A673 (cell line): ENCODE measurements at regions not wholly inside any gene's neighbourhood (a gene's known extent, or its start where the extent isn't known, plus 50 kb on each side); places are given as distances from the start of the nearest gene placed in this dataset.

Experiments
- BruUV-seq: library from RNA; stranded (reverse); fragments of 400-500 nt; replicated peaks from 2 replicates; lab custom pipeline; 2021; lab: Mats Ljungman, UMichigan
- CTCF ChIA-PET: fragments of 300-600 bp; sonication (Branson Sonifier 250); formaldehyde crosslinking; loops from one replicate; lab custom pipeline; 2022; ENCODE audit warnings: antibody characterized with exemption; lab: Charles Lee
- POLR2A ChIA-PET: fragments of 300-600 bp; sonication (Branson Sonifier 250); formaldehyde crosslinking; loops from one replicate; lab custom pipeline; 2022; ENCODE audit warnings: antibody characterized with exemption; ENCODE audit not compliant: low non-redundant PET; lab: Charles Lee
- DNase-seq: peaks from one replicate; pipeline ENCODE4 v3.0.0-alpha.2; 2015; ENCODE audit warnings: low spot score
- H3K27ac ChIP-seq: fragments of 200-600 bp; sonication (generic); 2 replicates; pipeline ENCODE4 v1.5.1; 2016; ENCODE audit warnings: mixed run types, low read depth, mild to moderate bottlenecking, mixed read lengths, antibody characterized with exemption, low read length; ENCODE audit not compliant: poor library complexity, severe bottlenecking
- H3K27me3 ChIP-seq: fragments of 200-600 bp; sonication (generic); replicated peaks from 2 replicates; pipeline ENCODE4 v1.6.1; 2017; ENCODE audit warnings: mixed run types, low read depth, mild to moderate bottlenecking, mixed read lengths, antibody characterized with exemption, low read length; ENCODE audit not compliant: insufficient read depth, poor library complexity
- H3K36me3 ChIP-seq: fragments of 200-600 bp; sonication (generic); 2 replicates; pipeline ENCODE4 v1.6.1; 2016; ENCODE audit warnings: mixed run types, mild to moderate bottlenecking, mixed read lengths, antibody characterized with exemption, low read length; ENCODE audit not compliant: insufficient read depth, poor library complexity, severe bottlenecking
- H3K4me1 ChIP-seq: fragments of 200-600 bp; sonication (generic); 2 replicates; pipeline ENCODE4 v1.6.1; 2017; ENCODE audit warnings: mixed run types, mild to moderate bottlenecking, mixed read lengths, antibody characterized with exemption, low read length; ENCODE audit not compliant: insufficient read depth, poor library complexity, severe bottlenecking
- H3K4me3 ChIP-seq: fragments of 200-600 bp; sonication (generic); 2 replicates; pipeline ENCODE4 v1.5.1; 2016; ENCODE audit warnings: low read depth, mixed run types, mild to moderate bottlenecking, mixed read lengths, low read length; ENCODE audit not compliant: poor library complexity, severe bottlenecking
- H3K9me3 ChIP-seq: fragments of 200-600 bp; sonication (generic); 2 replicates; pipeline ENCODE4 v1.6.1; 2016; ENCODE audit warnings: mixed run types, low read depth, mild to moderate bottlenecking, mixed read lengths, antibody characterized with exemption, low read length; ENCODE audit not compliant: poor library complexity, severe bottlenecking
- EZH2 ChIP-seq: fragments of 200-600 bp; sonication (generic); IDR thresholded peaks from 2 replicates; pipeline ENCODE4 v1.6.1; 2017; ENCODE audit warnings: borderline replicate concordance, low read depth, mild to moderate bottlenecking, mixed read lengths, antibody characterized with exemption, low read length; ENCODE audit not compliant: poor library complexity, severe bottlenecking
- intact Hi-C: fragments of 100-400 bp; cut with micrococcal nuclease; formaldehyde crosslinking; loops from one replicate; pipeline ENCODE4 v1.10.0; 2022; ENCODE audit not compliant: unreplicated experiment
- TF ChIP-seq, protein P1 (sequence below): fragments of 300-800, 200-600 bp; sonication (generic); conservative IDR thresholded peaks from 2 replicates; pipeline ENCODE4 v1.5.1; 2017; ENCODE audit warnings: low read depth, mild to moderate bottlenecking, antibody characterized with exemption, low read length, moderate library complexity, mixed read lengths

DNA sequence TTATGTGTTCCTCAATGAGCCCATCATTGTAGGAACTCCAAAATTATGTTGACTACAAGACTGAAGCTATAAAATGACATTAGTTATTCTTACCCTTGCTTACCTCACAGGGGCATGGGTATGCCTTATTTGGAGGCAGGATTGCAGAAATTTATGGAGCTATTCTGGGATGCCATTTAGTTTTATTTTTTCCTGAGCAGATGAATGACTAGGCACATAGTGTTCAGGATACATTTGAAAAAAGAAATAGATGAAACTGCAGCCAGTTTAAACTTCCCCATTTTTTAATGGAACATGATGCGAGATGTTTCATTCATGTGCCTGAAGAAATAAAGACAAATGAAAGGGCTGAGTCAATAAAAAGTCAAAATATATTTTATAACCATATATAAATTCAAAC lies 399.2 kb upstream of the JAG1 start:
- Histone ChIP-seq H3K4me3 (no peak overlapping the region), H3K27me3 (peaks cover 9% of the 10 kb centered on the region), H3K27ac (no peak overlapping the region), H3K9me3 (no peaks in the 10 kb centered on the region), H3K4me1 (no peaks in the 10 kb centered on the region), H3K36me3 (no peaks in the 10 kb centered on the region)
- no peak for DNase-seq
- BruUV-seq, result no TSS peak
- intact Hi-C loops, result no loop called here
- POLR2A ChIA-PET, result no interaction called here
- CTCF ChIA-PET, result no interaction called here
- TF ChIP-seq EZH2, result no peak
- TF ChIP-seq, protein P1, sequence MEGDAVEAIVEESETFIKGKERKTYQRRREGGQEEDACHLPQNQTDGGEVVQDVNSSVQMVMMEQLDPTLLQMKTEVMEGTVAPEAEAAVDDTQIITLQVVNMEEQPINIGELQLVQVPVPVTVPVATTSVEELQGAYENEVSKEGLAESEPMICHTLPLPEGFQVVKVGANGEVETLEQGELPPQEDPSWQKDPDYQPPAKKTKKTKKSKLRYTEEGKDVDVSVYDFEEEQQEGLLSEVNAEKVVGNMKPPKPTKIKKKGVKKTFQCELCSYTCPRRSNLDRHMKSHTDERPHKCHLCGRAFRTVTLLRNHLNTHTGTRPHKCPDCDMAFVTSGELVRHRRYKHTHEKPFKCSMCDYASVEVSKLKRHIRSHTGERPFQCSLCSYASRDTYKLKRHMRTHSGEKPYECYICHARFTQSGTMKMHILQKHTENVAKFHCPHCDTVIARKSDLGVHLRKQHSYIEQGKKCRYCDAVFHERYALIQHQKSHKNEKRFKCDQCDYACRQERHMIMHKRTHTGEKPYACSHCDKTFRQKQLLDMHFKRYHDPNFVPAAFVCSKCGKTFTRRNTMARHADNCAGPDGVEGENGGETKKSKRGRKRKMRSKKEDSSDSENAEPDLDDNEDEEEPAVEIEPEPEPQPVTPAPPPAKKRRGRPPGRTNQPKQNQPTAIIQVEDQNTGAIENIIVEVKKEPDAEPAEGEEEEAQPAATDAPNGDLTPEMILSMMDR, result no peak

DNA sequence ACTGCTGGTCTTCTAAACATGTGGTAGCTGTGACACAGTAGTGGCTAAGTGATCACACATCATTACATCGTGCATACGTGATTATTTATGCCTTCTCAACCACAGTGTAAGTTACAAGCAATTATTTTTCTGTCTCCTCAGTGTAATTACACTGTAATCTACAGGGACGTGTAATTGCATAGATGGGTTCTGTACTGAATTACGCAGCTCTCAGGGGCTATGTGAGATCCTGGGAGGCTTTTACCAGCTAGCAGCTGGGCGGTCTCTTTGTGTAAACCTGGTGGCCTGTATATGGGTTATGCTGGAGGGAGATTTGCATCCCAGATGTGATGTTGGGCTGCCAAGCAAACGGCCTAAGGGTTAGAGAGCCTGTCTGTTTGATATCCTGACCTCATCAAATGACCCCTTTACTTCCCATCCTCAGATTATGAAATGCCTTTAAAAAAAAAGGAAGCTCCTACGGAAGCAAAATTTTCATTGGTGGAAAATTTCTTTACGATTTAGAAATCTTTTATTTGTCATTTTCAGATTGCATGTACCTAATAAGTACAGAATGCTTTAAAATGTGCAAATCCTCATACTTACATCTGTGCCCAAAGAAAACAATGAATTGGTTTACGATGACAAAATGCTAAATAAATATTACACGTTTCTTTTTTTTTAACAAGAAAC lies 402.8 kb upstream of the JAG1 start:
- Histone ChIP-seq H3K4me3 (no peak overlapping the region), H3K36me3 (no peaks in the 10 kb centered on the region), H3K27ac (no peak overlapping the region), H3K27me3 (peaks cover 6% of the 10 kb centered on the region), H3K4me1 (no peaks in the 10 kb centered on the region), H3K9me3 (no peaks in the 10 kb centered on the region)
- CTCF ChIA-PET, result no interaction called here
- POLR2A ChIA-PET, result no interaction called here
- no peak for DNase-seq
- intact Hi-C loops, result no loop called here
- BruUV-seq, result no TSS peak
- TF ChIP-seq, protein P1, result no peak
- TF ChIP-seq EZH2, result no peak

DNA sequence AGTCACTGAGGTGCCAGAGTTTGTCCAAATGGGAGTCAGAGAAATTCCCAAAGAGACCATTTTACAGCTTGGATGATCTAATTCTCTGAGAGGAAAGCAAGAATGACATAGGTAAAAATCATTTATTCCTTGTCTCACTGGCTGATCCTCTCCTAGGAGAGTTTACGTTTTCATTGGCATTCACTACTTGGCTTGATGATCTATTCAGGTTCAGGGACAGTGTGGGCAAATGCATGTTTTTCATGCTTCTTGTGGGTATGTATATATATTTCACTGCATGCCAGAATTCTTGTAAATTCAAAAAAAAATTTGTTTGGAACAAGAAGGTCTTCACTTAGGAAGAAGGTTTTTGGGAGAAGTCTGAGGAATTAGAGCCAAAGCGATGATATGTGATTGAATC lies 403.4 kb upstream of the JAG1 start:
- Histone ChIP-seq H3K4me1 (no peaks in the 10 kb centered on the region), H3K27ac (no peak overlapping the region), H3K27me3 (peaks cover 6% of the 10 kb centered on the region), H3K9me3 (no peaks in the 10 kb centered on the region), H3K36me3 (no peaks in the 10 kb centered on the region), H3K4me3 (no peak overlapping the region)
- intact Hi-C loops, result no loop called here
- BruUV-seq, result no TSS peak
- TF ChIP-seq, protein P1, result no peak
- TF ChIP-seq EZH2, result no peak
- POLR2A ChIA-PET, result no interaction called here
- DNase-seq, result no peak
- CTCF ChIA-PET, result no interaction called here
